GM12891 (cell line): ENCODE measurements at regions not wholly inside any gene's neighbourhood (a gene's known extent, or its start where the extent isn't known, plus 50 kb on each side); places are given as distances from the start of the nearest gene placed in this dataset.
"Not testable (repeated sequence)": the region's sequence is repeated elsewhere in the genome, so short reads cannot be mapped to it uniquely, and the experiment has no call there.

Experiments
- DNase-seq: peaks from one replicate; pipeline ENCODE4 v3.0.0; 2011; ENCODE audit warnings: low spot score; ENCODE audit not compliant: insufficient read length
- FAIRE-seq: peaks from 2 replicates; lab custom pipeline; 2011; peaks lifted over from hg19 to GRCh38; lab: Jason Lieb, UNC
- PAX5 ChIP-seq: IDR thresholded peaks from 2 replicates; pipeline ENCODE4 v1.6.1; 2011; ENCODE audit warnings: low read length, moderate library complexity, mild to moderate bottlenecking; ENCODE audit not compliant: insufficient read depth, severe bottlenecking
- POLR2A ChIP-seq: IDR thresholded peaks from 2 replicates; pipeline ENCODE4 v1.6.1; 2011; ENCODE audit warnings: low read depth, low read length, control low read depth
- POLR2AphosphoS5 ChIP-seq: IDR thresholded peaks from 2 replicates; pipeline ENCODE4 v1.6.1; 2011; ENCODE audit warnings: low read depth, low read length, control low read depth
- POU2F2 ChIP-seq: IDR thresholded peaks from 2 replicates; pipeline ENCODE4 v1.6.1; 2011; ENCODE audit warnings: low read depth, mild to moderate bottlenecking, control low read depth, low read length, moderate library complexity
- SPI1 ChIP-seq: IDR thresholded peaks from 2 replicates; pipeline ENCODE4 v1.6.1; 2011; ENCODE audit warnings: low read depth, low read length, control low read depth
- TAF1 ChIP-seq: IDR thresholded peaks from 2 replicates; pipeline ENCODE4 v1.6.1; 2011; ENCODE audit warnings: low read depth, low read length, control low read depth

GRCh38 chr2:144115739-144116291 lies 404.1 kb downstream of the ZEB2 start:
- FAIRE-seq (no peak), DNase-seq (no peak)
- no peak for TF ChIP-seq SPI1

- no peak for FAIRE-seq
- DNase-seq: no peak
- TF ChIP-seq POLR2AphosphoS5: no peak
- no peak for TF ChIP-seq POLR2A
- TF ChIP-seq POU2F2: no peak
- TF ChIP-seq TAF1: no peak
- TF ChIP-seq PAX5: no peak
- no peak for TF ChIP-seq SPI1
Observed at GRCh38 chr2:144114760-144115159, 405.2 kb downstream of the ZEB2 start.

GRCh38 chr2:144111437-144111836 lies 408.5 kb downstream of the ZEB2 start:
- no peak for DNase-seq
- no peak for FAIRE-seq
- TF ChIP-seq PAX5 (no peak), POLR2A (no peak), POLR2AphosphoS5 (no peak), TAF1 (no peak), SPI1 (no peak), POU2F2 (no peak)

GRCh38 chr2:144106104-144106503 lies 413.8 kb downstream of the ZEB2 start:
- not testable (repeated sequence) for FAIRE-seq, DNase-seq

- TF ChIP-seq PAX5: no peak
- no peak for TF ChIP-seq POLR2A
- TF ChIP-seq POLR2AphosphoS5: no peak
- no peak for TF ChIP-seq POU2F2
- no peak for TF ChIP-seq SPI1
- no peak for TF ChIP-seq TAF1
- DNase-seq: no peak
- peak; percentile 45 for FAIRE-seq
Observed at GRCh38 chr2:144102386-144102785, 417.5 kb downstream of the ZEB2 start.

GRCh38 chr2:144099780-144100377 lies 420.0 kb downstream of the ZEB2 start:
- no peak for TF ChIP-seq TAF1
- TF ChIP-seq SPI1: no peak
- no peak for TF ChIP-seq POLR2A
- no peak for TF ChIP-seq POLR2AphosphoS5
- no peak for TF ChIP-seq PAX5
- TF ChIP-seq POU2F2: no peak
- FAIRE-seq (no peak), DNase-seq (no peak)

GRCh38 chr2:144099340-144099739 lies 420.6 kb downstream of the ZEB2 start:
- FAIRE-seq (no peak), DNase-seq (no peak)
- TF ChIP-seq POLR2A: no peak

- no peak for FAIRE-seq
- TF ChIP-seq PAX5 (no peak), TAF1 (no peak), POLR2A (no peak), POU2F2 (no peak), POLR2AphosphoS5 (no peak), SPI1 (no peak)
- DNase-seq: no peak
Observed at GRCh38 chr2:144097440-144098225, 422.3 kb downstream of the ZEB2 start.

- TF ChIP-seq SPI1 (no peak), POLR2AphosphoS5 (no peak), POLR2A (no peak), POU2F2 (no peak), PAX5 (no peak), TAF1 (no peak)
- no peak for DNase-seq
- peak; percentile 67 for FAIRE-seq
Observed at GRCh38 chr2:144096531-144096930, 423.4 kb downstream of the ZEB2 start.

- TF ChIP-seq PAX5: no peak
- no peak for TF ChIP-seq TAF1
- TF ChIP-seq POLR2A: no peak
- TF ChIP-seq POU2F2: no peak
- no peak for TF ChIP-seq SPI1
- TF ChIP-seq POLR2AphosphoS5: no peak
- no peak for FAIRE-seq
- no peak for DNase-seq
Observed at GRCh38 chr2:144094408-144095151, 425.3 kb downstream of the ZEB2 start.
